GM21447 (cell line): ENCODE measurements at regions not wholly inside any gene's neighbourhood (a gene's known extent, or its start where the extent isn't known, plus 50 kb on each side); places are given as distances from the start of the nearest gene placed in this dataset.

Experiments
- ATAC-seq: cut with Tn5 transposase; IDR thresholded peaks from one replicate; pipeline ENCODE4 v1.9.1; 2021; ENCODE audit not compliant: unreplicated experiment

- ATAC-seq = no peak
Measured at GRCh38 chr1:57947471-57947870, 523.6 kb upstream of the DAB1 start.

GRCh38 chr1:57945045-57945444 is 521.2 kb upstream of the DAB1 start:
- no peak for ATAC-seq

- ATAC-seq = no peak
Measured at GRCh38 chr1:57943365-57943764, 519.5 kb upstream of the DAB1 start.

GRCh38 chr1:57934745-57935144 is 510.9 kb upstream of the DAB1 start:
- ATAC-seq = no peak

GRCh38 chr1:57927003-57927402 is 503.1 kb upstream of the DAB1 start:
- no peak for ATAC-seq

GRCh38 chr1:57926025-57926552 is 502.2 kb upstream of the DAB1 start:
- no peak for ATAC-seq

- no peak for ATAC-seq
Measured at GRCh38 chr1:57925226-57925625, 501.4 kb upstream of the DAB1 start.

- no peak for ATAC-seq
Measured at GRCh38 chr1:57922130-57922529, 498.3 kb upstream of the DAB1 start.

- ATAC-seq = no peak
Measured at GRCh38 chr1:57916041-57916440, 492.2 kb upstream of the DAB1 start.

- no peak for ATAC-seq
Measured at GRCh38 chr1:57911427-57911826, 487.6 kb upstream of the DAB1 start.

GRCh38 chr1:57910782-57911181 is 486.9 kb upstream of the DAB1 start:
- ATAC-seq = no peak

- no peak for ATAC-seq
Measured at GRCh38 chr1:57910305-57910704, 486.4 kb upstream of the DAB1 start.

- ATAC-seq = no peak
Measured at GRCh38 chr1:57908147-57908890, 484.5 kb upstream of the DAB1 start.

- no peak for ATAC-seq
Measured at GRCh38 chr1:57901208-57901919, 477.5 kb upstream of the DAB1 start.

- ATAC-seq = no peak
Measured at GRCh38 chr1:57898531-57898930, 474.7 kb upstream of the DAB1 start.

GRCh38 chr1:57897581-57897980 is 473.7 kb upstream of the DAB1 start:
- no peak for ATAC-seq

- no peak for ATAC-seq
Measured at GRCh38 chr1:57894315-57894714, 470.5 kb upstream of the DAB1 start.

- no peak for ATAC-seq
Measured at GRCh38 chr1:57889676-57890320, 465.9 kb upstream of the DAB1 start.

GRCh38 chr1:57887964-57888491 is 464.2 kb upstream of the DAB1 start:
- ATAC-seq = no peak

GRCh38 chr1:57886376-57886775 is 462.5 kb upstream of the DAB1 start:
- ATAC-seq = no peak

GRCh38 chr1:57883642-57883995 is 459.8 kb upstream of the DAB1 start:
- ATAC-seq = no peak
